ENCODE measurements at regions not wholly inside any gene's neighbourhood (a gene's known extent, or its start where the extent isn't known, plus 50 kb on each side); places are given as distances from the start of the nearest gene placed in this dataset.
"Not testable (repeated sequence)": the region's sequence is repeated elsewhere in the genome, so short reads cannot be mapped to it uniquely, and the experiment has no call there.

DNA sequence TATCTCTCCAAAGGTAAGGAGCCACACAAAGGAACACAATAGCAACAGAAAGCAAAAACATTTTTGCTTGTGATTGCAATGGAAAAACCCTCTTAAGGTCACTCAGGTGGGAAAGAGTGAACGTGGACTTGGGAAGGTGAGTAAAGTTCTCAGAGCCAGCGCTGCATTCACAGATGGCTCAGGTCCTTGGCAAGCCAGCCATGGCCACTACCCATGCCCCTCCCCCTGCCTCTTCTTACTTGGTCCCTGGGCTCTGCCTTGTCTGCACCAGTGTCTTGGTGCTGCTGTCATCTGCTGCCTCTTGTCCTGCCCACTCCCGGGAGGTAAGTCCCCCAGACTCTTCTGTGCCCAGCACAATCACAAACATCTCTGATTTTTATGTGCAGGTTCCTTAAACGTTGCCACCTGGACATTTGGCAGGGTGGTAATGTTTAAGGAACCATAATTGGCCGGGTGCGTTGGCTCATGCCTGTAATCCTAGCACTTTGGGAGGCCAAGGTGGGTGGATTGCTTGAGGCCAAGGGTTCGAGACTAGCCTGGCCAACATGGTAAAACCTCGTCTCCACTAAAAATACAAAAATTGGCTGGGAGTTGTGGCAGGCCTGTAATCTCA, 74.6 kb downstream of the FEM1C start:
- DNase-seq = no peak

DNA sequence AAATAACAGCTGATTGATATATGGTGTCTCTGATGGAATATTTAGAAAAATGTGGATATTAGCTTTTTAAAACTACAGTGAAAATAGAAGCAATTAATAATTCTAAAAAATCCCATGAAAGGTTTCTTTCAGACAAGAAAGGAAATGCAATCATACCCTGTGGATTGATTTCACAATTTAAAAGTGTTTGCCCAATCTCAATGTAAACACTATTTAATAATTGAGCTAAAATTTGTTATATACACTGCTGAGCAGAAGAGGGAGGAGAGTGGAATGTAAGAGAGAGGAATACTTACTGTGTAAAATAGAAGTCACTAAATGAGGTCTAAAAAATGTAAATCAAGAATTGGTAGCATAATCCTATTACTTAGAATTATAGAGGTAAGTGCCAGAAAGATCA, 76.9 kb downstream of the FEM1C start:
- DNase-seq = no peak

DNA sequence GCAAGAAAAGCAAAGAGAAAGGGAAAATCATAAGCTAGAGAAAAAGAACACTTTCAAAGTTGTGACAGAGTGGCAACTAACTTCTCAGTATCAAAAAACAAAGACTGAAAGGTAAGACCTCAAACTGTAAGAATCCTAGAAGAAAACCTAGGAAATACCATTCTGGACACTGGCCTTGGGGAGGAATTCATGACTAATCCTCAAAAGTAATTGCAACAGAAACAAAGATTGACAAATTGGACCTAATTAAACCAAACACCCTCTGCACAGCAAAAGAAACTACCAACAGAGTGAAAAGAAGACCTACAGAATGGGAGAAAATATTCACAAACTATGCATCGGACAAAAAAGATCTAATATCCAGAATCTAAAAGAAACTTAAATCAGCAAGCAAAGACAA, 79.1 kb downstream of the FEM1C start:
- peak; percentile 33 for DNase-seq

DNA sequence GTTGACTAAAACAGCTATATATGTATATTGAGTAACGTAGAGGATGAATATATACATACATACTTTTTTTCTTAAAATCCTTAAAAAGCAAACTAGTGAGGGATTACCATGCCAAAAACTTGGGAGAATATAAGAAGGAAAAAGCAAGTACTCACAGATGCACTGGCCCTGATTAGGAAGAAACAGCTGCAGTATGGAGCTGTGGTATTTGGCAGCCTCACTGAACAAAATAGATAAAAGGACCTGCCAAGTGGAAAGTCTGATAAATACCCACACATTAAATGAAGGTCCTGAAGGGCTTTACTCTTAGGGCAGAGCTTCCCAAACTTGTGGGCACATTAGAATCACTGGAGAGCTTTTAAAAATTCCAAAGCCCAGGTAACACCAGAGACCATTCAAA, 80.6 kb downstream of the FEM1C start:
- DNase-seq = no peak

DNA sequence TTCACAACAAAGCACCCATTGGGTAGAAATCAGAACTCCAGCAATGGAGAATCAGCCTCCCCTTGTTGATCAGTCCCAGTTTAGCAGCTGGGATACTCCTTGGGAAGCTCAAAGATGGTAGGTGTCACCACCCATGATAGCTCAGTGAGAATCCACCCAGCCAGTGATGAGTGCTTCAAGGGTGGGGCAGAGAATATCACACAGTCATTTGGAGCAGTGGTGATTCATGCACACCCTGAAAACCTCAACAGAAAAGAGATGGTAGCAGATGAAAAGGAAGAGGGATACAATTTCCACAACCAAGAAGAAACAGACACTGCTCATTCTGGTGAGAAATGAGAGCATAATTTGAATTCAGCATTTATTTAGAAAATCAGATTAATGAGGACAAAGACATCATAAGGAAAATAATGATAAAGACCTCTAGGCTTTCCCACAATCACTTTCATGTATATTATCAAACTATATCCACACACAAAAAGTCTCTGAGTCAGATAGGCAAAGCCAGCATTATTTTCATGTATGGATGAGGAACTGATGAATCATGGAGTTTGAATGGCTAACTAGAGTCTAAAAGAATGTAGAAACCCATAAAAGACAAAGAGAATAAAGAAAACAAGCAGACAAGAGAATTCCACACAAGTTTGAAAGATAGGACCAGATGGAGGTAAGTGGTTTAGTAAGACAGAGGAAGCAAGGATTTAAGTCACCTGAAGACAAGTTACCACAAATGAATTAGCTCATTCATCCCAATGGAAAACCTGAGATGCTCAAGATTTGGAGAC, 82.9 kb downstream of the FEM1C start:
- peak; percentile 92 for DNase-seq

DNA sequence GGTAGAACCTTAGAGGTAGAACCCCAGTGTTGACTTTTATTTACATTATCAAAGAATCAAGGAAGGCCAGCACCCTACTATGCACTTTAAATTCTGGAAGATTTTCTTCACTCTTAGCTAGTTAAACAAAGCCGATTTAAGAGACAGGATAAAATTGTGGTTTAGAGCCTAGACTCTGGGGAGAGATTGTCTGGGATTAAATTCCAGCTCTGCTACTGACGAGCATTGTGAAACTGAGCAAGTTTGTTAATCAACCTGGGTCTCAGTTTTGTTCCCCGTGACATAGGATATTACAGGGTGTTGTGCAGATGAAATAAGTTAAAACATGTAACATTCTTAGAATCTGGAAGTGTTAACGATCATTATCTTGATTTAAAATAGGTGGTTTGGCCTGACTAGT, 83.5 kb downstream of the FEM1C start:
- peak; percentile 41 for DNase-seq

DNA sequence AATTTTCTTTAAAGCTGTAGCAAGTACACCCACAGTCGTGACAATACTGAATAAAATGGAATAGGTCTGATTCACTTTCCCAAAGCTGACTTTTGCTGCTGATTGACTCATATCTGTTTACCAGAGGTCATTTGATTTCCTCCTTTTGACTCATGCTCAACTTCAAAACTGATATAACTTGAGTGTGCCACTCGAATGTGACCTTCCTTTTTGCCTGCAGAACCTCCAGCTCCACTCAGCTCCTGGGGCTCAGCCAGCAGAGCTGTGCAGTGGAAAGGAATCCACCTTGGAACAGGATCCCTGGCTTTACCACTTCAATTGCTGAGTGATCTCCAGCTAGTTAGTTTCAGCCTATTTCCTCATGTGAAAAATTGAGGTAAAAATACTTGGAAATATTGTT, 84.1 kb downstream of the FEM1C start:
- DNase-seq = peak; percentile 93

DNA sequence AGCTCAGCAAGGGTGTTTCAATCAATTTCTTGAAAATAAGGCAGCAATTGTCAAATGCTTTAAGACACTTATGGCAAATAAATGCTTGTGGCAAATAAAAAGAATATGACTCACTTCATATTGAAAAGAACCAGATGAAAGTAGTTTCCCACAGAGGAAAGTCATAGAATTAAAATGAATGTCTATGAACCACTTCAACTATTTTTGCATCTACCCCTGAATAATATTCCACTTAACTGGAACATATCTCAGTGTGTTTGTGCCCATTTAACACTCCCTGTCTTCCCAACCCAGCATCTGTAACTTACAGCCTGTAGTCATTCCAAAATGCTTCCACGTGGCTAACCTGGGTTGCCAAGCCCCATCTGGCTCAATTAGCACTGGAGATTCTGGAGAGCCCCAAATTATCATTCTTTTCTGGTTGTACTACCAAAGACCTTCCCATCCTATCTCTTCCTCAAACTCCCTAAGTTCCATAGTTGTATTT, 84.7 kb downstream of the FEM1C start:
- DNase-seq = peak; percentile 84

DNA sequence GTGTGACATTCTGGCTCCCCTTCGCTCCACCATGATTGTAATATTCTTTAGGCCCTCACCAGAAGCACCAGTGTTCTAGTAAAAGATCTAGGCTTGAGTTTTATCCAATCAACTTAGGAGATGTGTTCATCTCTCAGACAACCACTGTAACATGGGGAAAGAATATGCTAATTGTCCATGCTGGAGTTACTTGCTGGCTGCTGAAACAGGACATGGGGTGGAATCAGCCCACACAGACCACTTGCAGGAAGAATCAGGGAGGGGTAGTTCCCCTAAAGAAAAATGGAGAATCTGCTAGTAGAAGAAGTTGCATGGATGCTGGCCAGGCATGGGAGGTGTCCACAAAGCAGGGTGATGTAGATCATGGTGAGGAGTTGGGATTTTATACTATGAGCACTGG, 86.2 kb downstream of the FEM1C start:
- DNase-seq = no peak

DNA sequence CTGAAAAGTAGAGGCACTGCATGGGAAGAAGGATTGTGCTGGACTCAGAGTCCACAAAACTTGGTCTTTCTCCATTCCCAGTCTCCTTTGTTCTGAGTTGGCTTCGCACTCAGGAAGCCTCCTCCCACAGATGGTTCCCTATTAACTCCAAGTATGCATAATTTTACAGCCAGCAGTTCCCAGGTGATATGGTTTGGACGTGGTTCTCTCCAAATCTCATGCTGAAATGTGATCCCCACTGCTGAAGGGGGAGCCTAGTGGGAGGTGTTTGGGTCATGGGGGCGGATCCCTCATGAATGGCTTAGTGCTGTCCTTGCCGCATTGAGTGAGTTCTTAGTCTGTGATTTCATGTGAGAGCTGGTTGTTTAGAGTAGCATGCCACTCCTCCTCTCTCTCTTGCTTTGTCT, 86.6 kb downstream of the FEM1C start:
- DNase-seq = no peak

DNA sequence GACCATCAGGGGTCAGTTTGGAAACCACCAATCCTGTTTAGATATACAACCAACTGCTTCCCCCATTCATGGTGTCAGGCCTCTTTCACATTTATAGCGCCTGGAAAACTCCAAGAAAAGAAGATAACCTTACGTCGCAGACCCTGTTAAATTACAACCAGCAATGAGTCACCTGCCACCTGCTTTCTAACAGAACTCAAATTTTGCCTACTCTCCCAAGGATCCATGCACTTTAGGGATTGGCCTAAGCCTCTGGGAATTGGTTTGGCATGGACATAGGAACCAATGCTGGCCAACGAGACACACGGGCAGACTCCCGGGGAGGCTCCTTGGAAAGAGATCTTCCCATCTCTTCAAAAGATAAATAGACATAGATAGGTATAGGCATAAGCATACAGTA, 87.0 kb downstream of the FEM1C start:
- no peak for DNase-seq

DNA sequence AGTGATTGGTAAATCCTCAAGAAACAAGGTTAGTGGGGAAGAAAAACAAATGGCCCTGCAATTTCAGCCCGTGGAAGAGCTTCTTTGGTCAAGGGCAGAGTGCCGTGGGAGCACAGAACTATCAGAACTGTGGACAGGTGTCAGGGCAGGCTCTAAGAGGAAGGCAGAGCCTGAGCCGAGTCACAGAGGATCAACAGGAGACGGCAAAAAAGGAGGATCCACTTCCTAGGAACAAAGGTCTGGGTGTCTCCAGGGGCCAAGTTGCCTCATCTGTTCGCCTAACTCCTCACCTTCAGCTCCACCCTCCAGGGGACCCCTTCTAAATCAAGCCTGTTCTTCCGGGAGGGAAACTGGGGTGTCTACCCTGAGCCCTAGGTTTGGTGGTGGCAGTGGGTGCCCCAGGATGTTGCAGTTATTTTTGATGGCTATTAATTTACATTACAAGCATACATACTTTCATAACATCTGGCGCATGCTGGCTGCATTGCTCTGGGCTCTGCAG, 88.0 kb downstream of the FEM1C start:
- no peak for DNase-seq

DNA sequence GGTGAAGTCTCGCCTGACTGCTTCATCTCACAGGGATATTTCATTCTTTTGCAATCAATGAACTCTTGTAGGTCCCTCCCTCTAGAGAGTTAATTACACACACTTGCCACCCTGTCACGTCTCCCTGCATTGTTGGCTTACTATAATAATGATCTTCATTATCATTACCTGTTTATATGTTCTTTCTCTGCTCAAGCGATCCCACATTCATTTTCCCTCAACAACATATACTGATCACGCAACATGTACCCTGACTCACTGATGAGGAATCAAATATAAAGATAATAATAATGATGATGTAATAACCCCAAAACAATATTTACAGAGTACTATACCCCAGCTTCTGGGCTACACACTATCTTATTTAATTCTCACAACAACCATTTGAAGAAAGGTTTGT, 88.5 kb downstream of the FEM1C start:
- no peak for DNase-seq

DNA sequence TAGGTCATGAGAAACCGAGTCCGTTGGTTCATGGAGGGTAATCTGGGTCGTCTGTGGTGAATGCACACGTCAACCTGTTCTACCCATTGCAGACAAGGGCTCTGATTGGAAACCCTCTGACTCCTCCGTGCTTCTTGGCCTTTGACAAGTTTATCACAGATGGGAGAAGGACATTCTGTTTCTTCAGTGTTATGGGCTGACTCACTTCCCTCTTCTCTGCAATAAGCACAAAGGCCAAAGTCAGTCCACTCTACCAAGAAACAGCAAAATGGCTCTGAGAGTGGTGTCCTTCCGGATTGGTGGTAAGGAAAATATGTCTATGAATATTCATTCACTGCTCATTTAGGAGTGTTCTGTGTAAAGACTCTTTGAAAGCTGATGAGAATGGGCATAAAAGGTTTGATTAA, 89.3 kb downstream of the FEM1C start:
- DNase-seq = peak; percentile 48

DNA sequence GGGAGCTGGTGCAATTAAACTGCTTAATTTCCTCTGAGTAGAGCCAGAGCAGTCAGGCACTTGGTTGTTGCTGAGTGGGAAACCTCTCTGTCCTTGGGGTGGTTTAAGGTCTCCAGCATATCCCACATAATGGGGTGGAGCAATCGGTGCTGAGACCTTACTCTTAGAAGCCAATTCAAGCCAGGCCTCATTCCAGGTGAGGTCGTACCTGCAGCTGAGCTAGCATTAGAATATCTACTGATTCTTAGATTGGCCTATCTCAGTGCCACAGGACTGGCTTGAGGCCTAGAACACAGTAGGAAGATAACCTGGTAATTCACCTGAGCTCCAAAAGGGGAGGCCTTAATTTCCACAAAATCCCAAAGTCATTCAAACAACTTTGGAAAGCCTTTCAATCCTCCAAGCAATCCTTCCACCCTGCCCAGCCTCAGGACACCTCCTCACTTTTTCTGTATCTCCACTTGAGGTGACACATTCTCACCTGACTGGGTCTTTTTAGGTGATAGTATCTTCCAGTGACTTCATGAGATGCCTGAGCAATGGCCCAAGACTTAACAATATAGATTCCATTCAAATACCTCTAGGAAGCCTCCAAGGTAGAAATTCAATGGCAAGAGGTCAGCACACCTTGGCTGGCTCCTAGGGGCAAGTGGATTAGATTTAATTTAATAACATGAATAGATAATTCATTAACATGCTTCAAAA, 91.0 kb downstream of the FEM1C start:
- DNase-seq = no peak

DNA sequence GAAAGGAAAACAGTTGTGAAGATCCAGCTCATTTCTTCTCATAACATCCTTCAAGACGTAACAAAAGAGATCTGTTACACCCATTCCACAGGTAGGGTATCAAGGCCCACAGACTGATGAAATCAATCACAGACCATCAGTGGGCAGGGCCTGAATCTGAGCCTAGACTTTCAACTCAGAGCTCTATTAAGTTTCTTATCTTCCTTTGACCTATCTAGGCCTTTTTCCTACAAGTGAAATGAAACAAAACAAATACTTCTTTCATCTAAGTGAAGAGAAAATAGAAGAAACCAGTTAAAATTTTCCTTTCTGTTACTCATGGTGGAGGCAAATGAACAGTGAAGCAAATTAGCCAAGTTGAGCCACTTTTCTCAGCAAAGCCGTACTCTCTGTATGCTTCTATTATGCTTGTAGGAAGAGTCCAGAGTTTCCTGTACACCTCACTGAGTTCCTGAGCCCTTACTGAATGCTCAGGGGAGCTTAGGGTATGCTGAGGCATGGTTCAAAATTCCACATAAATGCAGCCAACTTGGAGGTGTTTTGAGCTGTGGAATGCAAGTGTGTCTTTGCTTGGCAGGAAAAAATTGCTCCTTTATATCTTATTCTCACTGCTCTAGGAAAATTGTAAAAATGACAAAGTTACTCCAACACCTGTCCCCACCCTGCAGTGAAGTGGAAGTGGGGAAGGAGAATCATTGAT, 91.9 kb downstream of the FEM1C start:
- peak; percentile 84 for DNase-seq

DNA sequence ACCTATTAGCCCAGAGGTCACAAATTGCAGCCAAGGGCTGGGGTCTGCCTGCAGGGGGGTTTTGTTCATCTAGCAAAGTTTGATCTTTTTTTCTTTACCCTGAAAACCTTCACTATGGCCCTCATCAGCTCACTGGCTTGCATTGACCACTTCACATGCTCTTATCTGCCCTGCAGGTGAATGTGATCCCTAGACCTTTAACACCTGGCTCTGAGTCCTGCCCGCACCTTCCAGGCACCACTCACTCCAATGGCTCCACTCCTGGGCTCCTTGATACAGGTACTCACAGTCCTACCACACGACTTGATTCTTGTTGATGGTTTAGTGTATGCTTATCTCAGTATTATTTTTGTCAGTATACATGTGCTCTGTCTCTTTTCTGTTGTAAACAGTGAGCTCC, 92.5 kb downstream of the FEM1C start:
- DNase-seq = no peak

DNA sequence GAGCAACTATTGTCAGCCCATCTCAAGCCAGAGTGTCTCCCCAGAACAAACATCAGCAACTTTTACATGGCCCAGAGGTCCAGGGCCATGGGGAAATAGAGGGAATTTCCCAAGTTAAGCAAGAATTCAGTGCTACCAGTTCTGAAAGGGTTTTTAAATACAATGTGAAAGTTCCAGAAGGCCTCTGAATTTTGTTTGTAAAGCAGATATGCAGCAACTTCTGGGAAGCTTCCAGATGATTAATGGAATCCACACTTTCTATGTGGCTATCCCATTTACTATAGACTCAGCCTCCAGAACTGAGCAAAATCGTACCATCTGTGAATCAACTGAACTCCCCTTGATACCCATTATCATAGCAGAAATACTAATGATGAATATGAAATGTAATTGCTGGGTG, 93.8 kb downstream of the FEM1C start:
- peak; percentile 88 for DNase-seq

DNA sequence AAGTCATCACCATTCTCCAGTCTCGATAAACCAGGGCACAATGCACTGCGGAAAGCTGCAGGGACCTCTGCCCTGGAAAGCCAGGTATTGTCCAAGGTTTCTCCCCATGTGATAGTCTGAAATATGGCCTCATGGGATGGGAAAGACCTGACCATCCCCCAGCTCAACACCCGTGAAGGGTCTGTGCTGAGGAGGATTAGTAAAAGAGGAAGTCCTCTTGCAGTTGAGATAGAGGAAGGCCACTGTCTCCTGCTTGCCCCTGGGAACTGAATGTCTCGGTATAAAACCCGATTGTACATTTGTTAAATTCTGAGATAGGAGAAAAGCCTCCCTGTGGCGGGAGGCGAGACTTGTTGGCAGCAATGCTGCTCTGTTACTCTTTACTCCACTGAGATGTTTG, 95.9 kb downstream of the FEM1C start:
- DNase-seq = not testable (repeated sequence)

DNA sequence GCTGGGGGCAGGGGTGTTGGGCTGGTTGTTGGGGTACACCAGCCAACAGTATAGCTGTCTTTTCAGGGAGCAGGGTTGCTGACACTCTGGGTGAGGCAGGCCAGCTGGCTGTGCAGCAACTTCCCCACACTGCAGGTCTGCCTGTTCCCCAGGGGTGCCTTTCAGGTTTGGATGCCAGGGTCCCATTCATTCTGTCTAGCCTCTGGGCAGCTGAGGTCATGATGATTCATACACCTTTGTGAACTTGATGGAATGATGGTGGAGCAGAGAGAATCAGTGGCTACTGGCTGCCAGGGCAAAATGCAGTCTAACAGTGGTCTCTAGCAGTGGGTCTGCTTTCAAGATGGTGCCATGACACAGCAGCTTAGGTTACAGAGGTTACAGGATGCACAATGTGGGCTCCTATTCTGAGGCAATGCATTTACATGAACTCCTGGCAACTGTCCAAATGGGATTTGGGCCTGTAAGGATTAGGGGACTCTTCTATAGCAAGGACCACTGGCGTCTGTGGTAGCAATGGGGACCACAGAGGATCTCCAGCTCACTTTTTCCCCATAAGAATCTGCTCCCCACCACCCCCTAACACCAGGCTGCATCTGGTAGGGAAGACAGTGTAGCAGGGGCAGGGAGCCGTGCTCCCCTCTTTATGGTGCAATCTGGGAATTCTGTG, 103.7 kb downstream of the FEM1C start:
- DNase-seq = no peak

DNA sequence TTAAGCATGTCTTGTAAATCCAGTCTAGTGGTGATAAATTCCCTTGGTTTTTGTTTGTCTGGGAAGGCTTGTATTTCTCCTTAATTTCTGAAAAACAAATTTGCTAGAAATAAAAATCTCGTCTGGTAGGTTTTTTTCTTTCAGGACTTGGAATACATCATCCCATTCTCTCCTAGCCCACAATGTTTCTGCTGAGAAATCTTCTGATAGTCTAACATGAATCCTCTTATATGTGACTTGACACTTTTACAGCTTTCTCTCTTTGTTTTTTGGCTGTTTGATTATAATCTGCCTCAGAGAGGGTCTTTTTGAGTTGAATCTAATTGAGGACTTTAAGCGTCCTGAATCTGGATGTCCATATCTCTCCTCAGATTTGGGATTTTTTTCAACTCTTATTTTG, 104.9 kb downstream of the FEM1C start:
- DNase-seq = no peak

DNA sequence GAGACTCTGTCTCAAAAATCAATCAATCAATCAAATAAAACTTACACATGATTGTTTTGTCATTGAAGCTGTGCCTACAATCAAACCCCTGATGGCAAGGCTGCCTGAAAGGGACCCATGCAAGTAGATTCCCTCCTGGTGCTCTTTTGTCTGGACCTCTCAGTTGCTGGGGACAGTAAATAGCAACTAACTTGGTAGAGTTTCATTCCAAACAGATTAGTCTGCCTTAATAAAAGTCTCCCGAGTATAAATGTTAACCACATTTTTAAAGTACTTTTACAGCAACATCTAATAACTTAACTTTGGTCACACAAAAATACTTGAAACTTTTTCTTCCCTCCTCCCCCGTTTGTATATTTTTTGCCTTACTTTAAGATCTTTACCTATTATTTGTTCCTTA, 105.5 kb downstream of the FEM1C start:
- DNase-seq = peak; percentile 72

All from fibroblast of skin of right biceps (primary cell).